HepG2 (cell line): ENCODE measurements at regions not wholly inside any gene's neighbourhood (a gene's known extent, or its start where the extent isn't known, plus 50 kb on each side); places are given as distances from the start of the nearest gene placed in this dataset.

ENCODE experiments used
- ATAC-seq: fragments of 200-7000 bp; cut with Tn5 transposase; 3 replicates; pipeline ENCODE4 v1.9.1; 2020; ENCODE audit warnings: mild to moderate bottlenecking, moderate library complexity
- BruUV-seq: library from RNA; stranded (reverse); fragments of 400-500 nt; replicated peaks from 2 replicates; lab custom pipeline; 2021; lab: Mats Ljungman, UMichigan
- CTCF ChIA-PET: fragments of 300-600 bp; formaldehyde crosslinking; extraction: SDS; loops from one replicate; lab custom pipeline; 2021; ENCODE audit warnings: low total read pairs, inconsistent platforms, low intra/inter-chr PET ratio; lab: Yijun Ruan, JAX
- POLR2A ChIA-PET: fragments of 350-600 bp; sonication (Branson Sonifier 250); formaldehyde crosslinking; loops from one replicate; lab custom pipeline; 2020; ENCODE audit warnings: antibody characterized with exemption, inconsistent platforms; lab: Yijun Ruan, JAX
- DNase-seq: peaks from one replicate; pipeline ENCODE4 v3.0.0-alpha.2; 2015; ENCODE audit warnings: low spot score
- FAIRE-seq: peaks from 3 replicates; lab custom pipeline; 2011; peaks lifted over from hg19 to GRCh38; lab: Jason Lieb, UNC
- H2AFZ ChIP-seq: one replicate; pipeline ENCODE4 v1.6.1; 2011; ENCODE audit warnings: low read length, inconsistent platforms
- H3K27ac ChIP-seq: fragments of 300-600 bp; 3 replicates; pipeline ENCODE4 v1.8.0; 2011; ENCODE audit warnings: mixed run types, mild to moderate bottlenecking, mixed read lengths, low read length, inconsistent platforms; ENCODE audit not compliant: insufficient read depth; ENCODE audit errors: extremely low read length
- H3K27me3 ChIP-seq, 2 experiments: fragments of 200-600 bp in 1 of 2; 2 replicates in 1 of 2; 3 replicates in 1 of 2; pipeline versions ENCODE4 v1.6.0 to v1.8.0; 2011; ENCODE audit warnings: low read length in 2 of 2, mild to moderate bottlenecking in 2 of 2, moderate library complexity in 2 of 2, inconsistent platforms in 1 of 2; ENCODE audit not compliant: insufficient read depth in 2 of 2, control insufficient read depth in 1 of 2
- H3K36me3 ChIP-seq, 2 experiments: fragments of 200-600 bp in 1 of 2; replicated peaks in 1 of 2; 2 replicates in 1 of 2; 3 replicates in 1 of 2; pipeline versions ENCODE4 v1.5.1 to v1.8.0; 2011; ENCODE audit warnings: low read length in 2 of 2, inconsistent platforms in 1 of 2; ENCODE audit not compliant: insufficient read depth in 2 of 2, control insufficient read depth in 1 of 2
- H3K4me1 ChIP-seq: 2 replicates; pipeline ENCODE4 v1.5.1; 2012; ENCODE audit warnings: low read length, inconsistent platforms; ENCODE audit not compliant: insufficient read depth
- H3K4me2 ChIP-seq: 2 replicates; pipeline ENCODE4 v1.6.0; 2011; ENCODE audit warnings: low read depth, low read length, inconsistent platforms
- H3K4me3 ChIP-seq, 3 experiments: fragments of 200-600 bp in 1 of 3; sonication (generic), shearing (Covaris generic) in 1 of 3; replicated peaks in 1 of 3; 2 replicates each; pipeline ENCODE4 v1.5.1; 2011 to 2016; ENCODE audit warnings: low read length in 3 of 3, inconsistent platforms in 2 of 3, low read depth in 2 of 3, mild to moderate bottlenecking in 2 of 3, control low read depth in 1 of 3, mixed read lengths in 1 of 3; ENCODE audit not compliant: insufficient read depth in 1 of 3
- H3K79me2 ChIP-seq: one replicate; pipeline ENCODE4 v1.6.1; 2011; ENCODE audit warnings: low read length, inconsistent platforms; ENCODE audit not compliant: insufficient read depth
- H3K9ac ChIP-seq: 2 replicates; pipeline ENCODE4 v1.6.0; 2011; ENCODE audit warnings: mild to moderate bottlenecking, low read depth, low read length, inconsistent platforms; ENCODE audit not compliant: insufficient read depth
- H3K9me3 ChIP-seq: 2 replicates; pipeline ENCODE4 v1.5.1; 2012; ENCODE audit warnings: mild to moderate bottlenecking, low read length
- H4K20me1 ChIP-seq: 2 replicates; pipeline ENCODE4 v1.6.0; 2011; ENCODE audit warnings: inconsistent platforms, mild to moderate bottlenecking, low read length, moderate library complexity; ENCODE audit not compliant: insufficient read depth
- DPF2 ChIP-seq: sonication (generic); formaldehyde crosslinking; IDR thresholded peaks from 2 replicates; pipeline ENCODE4 v1.4.0; 2020; ENCODE audit warnings: mild to moderate bottlenecking, low read depth, missing genetic modification reagents, borderline replicate concordance
- EED ChIP-seq: sonication (generic); formaldehyde crosslinking; IDR thresholded peaks from 2 replicates; pipeline ENCODE4 v1.5.0; 2020; ENCODE audit warnings: mild to moderate bottlenecking, missing genetic modification reagents
- HIVEP1 ChIP-seq: sonication (generic); formaldehyde crosslinking; IDR thresholded peaks from 2 replicates; pipeline ENCODE4 v1.4.0; 2020; ENCODE audit warnings: mild to moderate bottlenecking, missing genetic modification reagents
- HNF4G ChIP-seq, 2 experiments: sonication (generic) in 1 of 2; formaldehyde crosslinking in 1 of 2; IDR thresholded peaks; 2 replicates each; pipeline versions ENCODE4 v1.4.0 to v1.6.1; 2011 to 2020; ENCODE audit warnings: borderline replicate concordance in 2 of 2, low read depth in 2 of 2, mild to moderate bottlenecking in 2 of 2, low read length in 1 of 2, missing genetic modification reagents in 1 of 2, moderate library complexity in 1 of 2
- IKZF5 ChIP-seq: IDR thresholded peaks from 2 replicates; pipeline ENCODE4 v1.6.1; 2018; ENCODE audit warnings: missing genetic modification reagents, mild to moderate bottlenecking, missing compliant biosample characterization
- KLF11 ChIP-seq: IDR thresholded peaks from 2 replicates; pipeline ENCODE4 v1.6.1; 2016; ENCODE audit warnings: missing compliant biosample characterization
- MBNL3 ChIP-seq: fragments of 250-450 bp; sonication (Bioruptor Pico); conservative IDR thresholded peaks from 2 replicates; pipeline ENCODE4 v1.8.0; 2022; ENCODE audit warnings: mild to moderate bottlenecking, inconsistent platforms
- SATB2 ChIP-seq: sonication (generic); formaldehyde crosslinking; IDR thresholded peaks from 2 replicates; pipeline ENCODE4 v1.5.0; 2020; ENCODE audit warnings: missing genetic modification reagents
- TEF ChIP-seq: sonication (generic); formaldehyde crosslinking; IDR thresholded peaks from 2 replicates; pipeline ENCODE4 v1.5.0; 2020; ENCODE audit warnings: missing genetic modification reagents
- TERF1 ChIP-seq: sonication (generic); formaldehyde crosslinking; IDR thresholded peaks from 2 replicates; pipeline ENCODE4 v1.8.0; 2022; ENCODE audit warnings: mild to moderate bottlenecking, missing genetic modification reagents, moderate library complexity
- ZBTB26 ChIP-seq: IDR thresholded peaks from 2 replicates; pipeline ENCODE4 v1.6.1; 2016; ENCODE audit warnings: missing compliant biosample characterization, missing genetic modification reagents, borderline replicate concordance
- ZBTB8A ChIP-seq: sonication (generic); formaldehyde crosslinking; IDR thresholded peaks from 2 replicates; pipeline ENCODE4 v1.4.0; 2020; ENCODE audit warnings: mild to moderate bottlenecking, low read depth, missing genetic modification reagents, borderline replicate concordance
- ZNF614 ChIP-seq: IDR thresholded peaks from 2 replicates; pipeline ENCODE4 v1.6.1; 2018; ENCODE audit warnings: missing biosample characterization, missing genetic modification reagents, inconsistent platforms, borderline replicate concordance
- ZNF652 ChIP-seq: IDR thresholded peaks from 2 replicates; pipeline ENCODE4 v1.6.1; 2016; ENCODE audit warnings: low read depth, borderline replicate concordance
- WGBS: methylation state at CpG from one replicate; pipeline ENCODE4 v1.1.6; 2017; ENCODE audit warnings: low lambda C conversion rate; 5-methylcytosine and 5-hydroxymethylcytosine counted together
- in situ Hi-C: cut with HindIII; loops from 2 replicates; pipeline ENCODE4 v1.10.0; 2017; ENCODE audit warnings: low pct_unique_long_range_greater_than_20kb; ENCODE audit not compliant: extremely low pct_ligation_motif_present
- intact Hi-C: fragments of 100-400 bp; cut with micrococcal nuclease; formaldehyde crosslinking; loops from one replicate; pipeline ENCODE4 v1.10.0; 2022; ENCODE audit not compliant: unreplicated experiment
- TF ChIP-seq, protein P1 (sequence below): sonication (generic); formaldehyde crosslinking; conservative IDR thresholded peaks from 2 replicates; pipeline ENCODE4 v1.4.0; 2020; ENCODE audit warnings: missing genetic modification reagents

DNA sequence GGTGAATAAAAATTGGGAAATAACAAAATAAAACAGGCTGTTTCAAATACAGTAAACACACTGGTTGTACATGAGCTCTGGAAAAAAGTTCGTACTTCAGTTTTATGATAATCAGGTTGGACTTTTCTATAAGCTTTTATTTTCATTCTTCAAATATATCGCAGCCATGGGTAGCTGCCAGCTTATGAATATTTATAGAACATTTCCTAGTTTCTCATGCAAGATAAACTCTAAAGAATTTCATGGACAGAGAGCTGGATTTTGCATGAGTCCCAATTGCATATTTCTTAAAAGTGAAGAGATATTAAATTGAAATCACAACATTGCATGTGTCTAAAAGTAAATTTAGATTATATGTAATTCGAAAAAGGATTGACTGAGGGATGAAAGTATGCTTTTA lies 827.6 kb downstream of the SLC6A15 start (continued):
- TF ChIP-seq DPF2 (CRISPR knock-in tag) (no peak), SATB2 (CRISPR knock-in tag) (no peak), ZBTB8A (no peak), HIVEP1 (CRISPR knock-in tag) (no peak), ZNF614 (CRISPR knock-in tag) (no peak), HNF4G (IDR thresholded peaks at IDR 0.05; ENCODE audit: borderline replicate concordance, low read depth, low read length) (no peak), HNF4G (CRISPR knock-in tag; IDR thresholded peaks at IDR 0.05; ENCODE audit: borderline replicate concordance, low read depth) (no peak)

DNA sequence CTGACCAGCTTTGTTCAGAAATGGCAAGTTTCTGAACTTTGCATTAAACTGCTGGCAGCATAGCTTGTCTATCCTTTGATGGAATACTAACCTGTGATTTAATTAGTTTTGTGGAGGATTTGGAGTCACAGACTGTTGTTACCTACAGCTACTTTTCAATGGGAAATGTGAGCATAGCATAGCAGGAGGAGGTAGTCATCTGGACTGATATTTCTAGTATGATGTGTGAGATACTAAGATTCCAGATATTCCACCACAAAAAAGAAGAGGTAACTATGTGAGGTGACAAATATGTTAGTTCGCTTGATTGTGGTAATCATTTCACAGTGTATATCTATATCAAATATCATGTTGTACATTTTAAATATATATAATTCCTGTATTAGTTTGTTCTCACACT lies 833.0 kb downstream of the SLC6A15 start:
- no peak overlapping the region for H3K27ac ChIP-seq
- POLR2A ChIA-PET, result no interaction called here
- H3K36me3 ChIP-seq, result no peaks in the 10 kb centered on the region
- BruUV-seq, result no TSS peak
- FAIRE-seq, result no peak
- no peak overlapping the region for H2AFZ ChIP-seq
- no peak for DNase-seq
- H3K9ac ChIP-seq, result no peak overlapping the region
- ATAC-seq, result no peak
- in situ Hi-C loops, result no loop called here
- intact Hi-C loops, result no loop called here
- no peak overlapping the region for H3K4me2 ChIP-seq
- TF ChIP-seq IKZF5 (CRISPR knock-in tag), result no peak
- no peak for TF ChIP-seq KLF11
- TF ChIP-seq, protein P1, sequence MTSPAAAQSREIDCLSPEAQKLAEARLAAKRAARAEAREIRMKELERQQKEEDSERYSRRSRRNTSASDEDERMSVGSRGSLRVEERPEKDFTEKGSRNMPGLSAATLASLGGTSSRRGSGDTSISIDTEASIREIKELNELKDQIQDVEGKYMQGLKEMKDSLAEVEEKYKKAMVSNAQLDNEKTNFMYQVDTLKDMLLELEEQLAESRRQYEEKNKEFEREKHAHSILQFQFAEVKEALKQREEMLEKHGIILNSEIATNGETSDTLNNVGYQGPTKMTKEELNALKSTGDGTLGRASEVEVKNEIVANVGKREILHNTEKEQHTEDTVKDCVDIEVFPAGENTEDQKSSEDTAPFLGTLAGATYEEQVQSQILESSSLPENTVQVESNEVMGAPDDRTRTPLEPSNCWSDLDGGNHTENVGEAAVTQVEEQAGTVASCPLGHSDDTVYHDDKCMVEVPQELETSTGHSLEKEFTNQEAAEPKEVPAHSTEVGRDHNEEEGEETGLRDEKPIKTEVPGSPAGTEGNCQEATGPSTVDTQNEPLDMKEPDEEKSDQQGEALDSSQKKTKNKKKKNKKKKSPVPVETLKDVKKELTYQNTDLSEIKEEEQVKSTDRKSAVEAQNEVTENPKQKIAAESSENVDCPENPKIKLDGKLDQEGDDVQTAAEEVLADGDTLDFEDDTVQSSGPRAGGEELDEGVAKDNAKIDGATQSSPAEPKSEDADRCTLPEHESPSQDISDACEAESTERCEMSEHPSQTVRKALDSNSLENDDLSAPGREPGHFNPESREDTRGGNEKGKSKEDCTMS, result no peak
- TF ChIP-seq EED, result no peak
- TF ChIP-seq ZBTB26 (CRISPR knock-in tag), result no peak
- TF ChIP-seq ZNF652 (CRISPR knock-in tag), result no peak
- TF ChIP-seq TEF (CRISPR knock-in tag), result no peak
- TF ChIP-seq MBNL3 (CRISPR knock-in tag), result no peak
- TF ChIP-seq TERF1 (CRISPR knock-in tag), result no peak
- H3K4me1 ChIP-seq, result no peaks in the 10 kb centered on the region
- H3K79me2 ChIP-seq, result no peaks in the 10 kb centered on the region
- CTCF ChIA-PET, result no interaction called here
- WGBS, result 3% methylated on average over 1 of the region's 1 CpG
- H3K4me3 ChIP-seq, result no peak overlapping the region
- no peaks in the 10 kb centered on the region for H3K9me3 ChIP-seq
- no peaks in the 10 kb centered on the region for H4K20me1 ChIP-seq
- no peaks in the 10 kb centered on the region for H3K27me3 ChIP-seq
